ENCODE measurements at regions not wholly inside any gene's neighbourhood (a gene's known extent, or its start where the extent isn't known, plus 50 kb on each side); places are given as distances from the start of the nearest gene placed in this dataset.

GRCh38 chr1:166514067-166514466 is 325.2 kb upstream of the POGK start:
- Histone ChIP-seq H3K9me3 (replicated peaks; ENCODE audit: insufficient read depth, low read length) (no peaks in the 10 kb centered on the region; the same call in 1 of the 2 replicates), H3K9ac (ENCODE audit: low read length) (no peak overlapping the region), H3K27ac (ENCODE audit: low read length) (no peak overlapping the region), H3K79me2 (ENCODE audit: low read length) (no peaks in the 10 kb centered on the region), H3K27me3 (replicated peaks; ENCODE audit: insufficient read depth, low read length) (no peaks in the 10 kb centered on the region), H3K9me2 (replicated peaks; ENCODE audit: insufficient read depth, low read length) (no peaks in the 10 kb centered on the region), H3F3A (ENCODE audit: insufficient read depth, low read length) (no peaks in the 10 kb centered on the region), H3K36me3 (replicated peaks; ENCODE audit: insufficient read depth, low read length) (no peaks in the 10 kb centered on the region), H2AFZ (ENCODE audit: low read length) (no peak overlapping the region), H4K20me1 (ENCODE audit: insufficient read depth, low read length) (no peaks in the 10 kb centered on the region), H3K4me1 (ENCODE audit: low read length) (no peaks in the 10 kb centered on the region), H3K4me2 (ENCODE audit: low read depth, low read length) (no peak overlapping the region), H3K4me3 (ENCODE audit: low read length) (no peak overlapping the region)
- no peak for TF ChIP-seq EZH2phosphoT487 (IDR thresholded peaks at IDR 0.05; ENCODE audit: low read length)
- no peak for TF ChIP-seq CTCF (IDR thresholded peaks at IDR 0.05; ENCODE audit: low read length)
- TF ChIP-seq EZH2 (optimal IDR thresholded peaks at IDR 0.05; ENCODE audit: low read depth, low read length), result no peak
- DNase-seq, result peak; percentile 6

GRCh38 chr1:166527752-166528151 is 311.5 kb upstream of the POGK start:
- Histone ChIP-seq H3K4me3 (ENCODE audit: low read length) (no peak overlapping the region), H3K9ac (ENCODE audit: low read length) (no peak overlapping the region), H3F3A (ENCODE audit: insufficient read depth, low read length) (no peaks in the 10 kb centered on the region), H3K4me2 (ENCODE audit: low read depth, low read length) (no peak overlapping the region), H3K4me1 (ENCODE audit: low read length) (no peaks in the 10 kb centered on the region), H3K9me2 (replicated peaks; ENCODE audit: insufficient read depth, low read length) (no peaks in the 10 kb centered on the region), H3K27me3 (replicated peaks; ENCODE audit: insufficient read depth, low read length) (no peaks in the 10 kb centered on the region), H3K9me3 (replicated peaks; ENCODE audit: insufficient read depth, low read length) (no peaks in the 10 kb centered on the region), H3K79me2 (ENCODE audit: low read length) (no peaks in the 10 kb centered on the region), H2AFZ (ENCODE audit: low read length) (no peak overlapping the region), H4K20me1 (ENCODE audit: insufficient read depth, low read length) (no peaks in the 10 kb centered on the region), H3K27ac (ENCODE audit: low read length) (no peak overlapping the region), H3K36me3 (replicated peaks; ENCODE audit: insufficient read depth, low read length) (no peaks in the 10 kb centered on the region)
- TF ChIP-seq EZH2phosphoT487 (IDR thresholded peaks at IDR 0.05; ENCODE audit: low read length) (no peak), EZH2 (optimal IDR thresholded peaks at IDR 0.05; ENCODE audit: low read depth, low read length) (no peak), CTCF (IDR thresholded peaks at IDR 0.05; ENCODE audit: low read length) (no peak)
- no peak for DNase-seq

- no peak overlapping the region for H3K4me2 ChIP-seq (ENCODE audit: low read depth, low read length)
- H3K36me3 ChIP-seq (replicated peaks; ENCODE audit: insufficient read depth, low read length), result no peaks in the 10 kb centered on the region
- H3K4me3 ChIP-seq (ENCODE audit: low read length), result no peak overlapping the region
- H3K9ac ChIP-seq (ENCODE audit: low read length), result no peak overlapping the region
- no peaks in the 10 kb centered on the region for H3K9me3 ChIP-seq (replicated peaks; ENCODE audit: insufficient read depth, low read length)
- H3K27ac ChIP-seq (ENCODE audit: low read length), result no peak overlapping the region
- no peaks in the 10 kb centered on the region for H3K79me2 ChIP-seq (ENCODE audit: low read length)
- no peak overlapping the region for H2AFZ ChIP-seq (ENCODE audit: low read length)
- TF ChIP-seq EZH2 (optimal IDR thresholded peaks at IDR 0.05; ENCODE audit: low read depth, low read length) (no peak), CTCF (IDR thresholded peaks at IDR 0.05; ENCODE audit: low read length) (no peak), EZH2phosphoT487 (IDR thresholded peaks at IDR 0.05; ENCODE audit: low read length) (no peak)
- H3K9me2 ChIP-seq (replicated peaks; ENCODE audit: insufficient read depth, low read length), result no peaks in the 10 kb centered on the region
- H3K27me3 ChIP-seq (replicated peaks; ENCODE audit: insufficient read depth, low read length), result no peaks in the 10 kb centered on the region
- no peaks in the 10 kb centered on the region for H3K4me1 ChIP-seq (ENCODE audit: low read length)
- H3F3A ChIP-seq (ENCODE audit: insufficient read depth, low read length), result no peaks in the 10 kb centered on the region
- no peak for DNase-seq
- H4K20me1 ChIP-seq (ENCODE audit: insufficient read depth, low read length), result no peaks in the 10 kb centered on the region
Observed at GRCh38 chr1:166538646-166539045, 300.6 kb upstream of the POGK start.

Measured in MM.1S (cell line).